DOHH2 (cell line): ENCODE measurements at regions not wholly inside any gene's neighbourhood (a gene's known extent, or its start where the extent isn't known, plus 50 kb on each side); places are given as distances from the start of the nearest gene placed in this dataset.

Experiments used
- H3F3A ChIP-seq: fragments of 200-600 bp; sonication (generic), shearing (Covaris generic); 2 replicates; pipeline ENCODE4 v1.6.0; 2016; ENCODE audit warnings: antibody characterized with exemption, mild to moderate bottlenecking; ENCODE audit not compliant: control insufficient read depth, insufficient read depth
- H3K27ac ChIP-seq: fragments of 200-600 bp; sonication (generic); 2 replicates; pipeline ENCODE4 v1.5.1; 2014; ENCODE audit warnings: low read depth, mild to moderate bottlenecking, low read length, moderate library complexity
- H3K27me3 ChIP-seq: fragments of 200-600 bp; sonication (generic); 2 replicates; pipeline ENCODE4 v1.6.1; 2014; ENCODE audit warnings: mild to moderate bottlenecking, low read length, mixed read lengths; ENCODE audit not compliant: control insufficient read depth
- H3K36me3 ChIP-seq: fragments of 200-600 bp; sonication (generic); 2 replicates; pipeline ENCODE4 v1.6.1; 2014; ENCODE audit warnings: mild to moderate bottlenecking, low read length, moderate library complexity, mixed read lengths; ENCODE audit not compliant: control insufficient read depth
- H3K4me1 ChIP-seq: fragments of 200-600 bp; sonication (generic); 2 replicates; pipeline ENCODE4 v1.6.1; 2014; ENCODE audit warnings: mild to moderate bottlenecking, low read length, mixed read lengths; ENCODE audit not compliant: control insufficient read depth
- H3K4me2 ChIP-seq: fragments of 200-600 bp; sonication (generic); 2 replicates; pipeline ENCODE4 v1.6.0; 2014; ENCODE audit warnings: mild to moderate bottlenecking, low read length, moderate library complexity
- H3K4me3 ChIP-seq: fragments of 200-600 bp; sonication (generic); 2 replicates; pipeline ENCODE4 v1.5.1; 2014; ENCODE audit warnings: mild to moderate bottlenecking, low read length, mixed read lengths
- H3K79me2 ChIP-seq: fragments of 200-600 bp; sonication (generic); 2 replicates; pipeline ENCODE4 v1.6.1; 2014; ENCODE audit warnings: mild to moderate bottlenecking, low read length, mixed read lengths; ENCODE audit not compliant: control insufficient read depth
- H3K9me2 ChIP-seq: fragments of 200-600 bp; sonication (generic); replicated peaks from 2 replicates; pipeline ENCODE4 v1.6.1; 2014; ENCODE audit warnings: mild to moderate bottlenecking, low read length, mixed read lengths; ENCODE audit not compliant: control insufficient read depth
- H3K9me3 ChIP-seq: fragments of 200-600 bp; sonication (generic); 2 replicates; pipeline ENCODE4 v1.6.1; 2014; ENCODE audit warnings: antibody characterized with exemption, low read length, mixed read lengths; ENCODE audit not compliant: control insufficient read depth, insufficient read depth
- H4K20me1 ChIP-seq: fragments of 200-600 bp; sonication (generic); 2 replicates; pipeline ENCODE4 v1.6.0; 2014; ENCODE audit warnings: low read depth, mild to moderate bottlenecking, antibody characterized with exemption, low read length, moderate library complexity; ENCODE audit not compliant: control insufficient read depth, insufficient read depth
- CTCF ChIP-seq: fragments of 200-600 bp; sonication (generic); IDR thresholded peaks from one replicate; pipeline ENCODE4 v1.5.1; 2014; ENCODE audit warnings: antibody characterized with exemption, mild to moderate bottlenecking, low read depth, low read length; ENCODE audit not compliant: poor library complexity, severe bottlenecking
- EZH2phosphoT487 ChIP-seq: fragments of 200-600 bp; sonication (generic); IDR thresholded peaks from 2 replicates; pipeline ENCODE4 v1.6.1; 2017; ENCODE audit warnings: borderline replicate concordance, mild to moderate bottlenecking, antibody characterized with exemption, low read length, moderate library complexity, mixed read lengths

GRCh38 chr5:4976902-4977301, 163.2 kb upstream of the ADAMTS16 start:
- no peaks in the 10 kb centered on the region for H3K79me2 ChIP-seq
- H3K4me2 ChIP-seq, result no peak overlapping the region
- no peaks in the 10 kb centered on the region for H3K9me3 ChIP-seq
- H3K27ac ChIP-seq, result no peak overlapping the region
- no peaks in the 10 kb centered on the region for H3F3A ChIP-seq
- H3K9me2 ChIP-seq, result no peaks in the 10 kb centered on the region
- no peaks in the 10 kb centered on the region for H3K27me3 ChIP-seq
- no peaks in the 10 kb centered on the region for H3K4me1 ChIP-seq
- no peak overlapping the region for H3K4me3 ChIP-seq
- no peaks in the 10 kb centered on the region for H4K20me1 ChIP-seq
- TF ChIP-seq CTCF (no peak), EZH2phosphoT487 (no peak)
- H3K36me3 ChIP-seq, result no peaks in the 10 kb centered on the region

DNA sequence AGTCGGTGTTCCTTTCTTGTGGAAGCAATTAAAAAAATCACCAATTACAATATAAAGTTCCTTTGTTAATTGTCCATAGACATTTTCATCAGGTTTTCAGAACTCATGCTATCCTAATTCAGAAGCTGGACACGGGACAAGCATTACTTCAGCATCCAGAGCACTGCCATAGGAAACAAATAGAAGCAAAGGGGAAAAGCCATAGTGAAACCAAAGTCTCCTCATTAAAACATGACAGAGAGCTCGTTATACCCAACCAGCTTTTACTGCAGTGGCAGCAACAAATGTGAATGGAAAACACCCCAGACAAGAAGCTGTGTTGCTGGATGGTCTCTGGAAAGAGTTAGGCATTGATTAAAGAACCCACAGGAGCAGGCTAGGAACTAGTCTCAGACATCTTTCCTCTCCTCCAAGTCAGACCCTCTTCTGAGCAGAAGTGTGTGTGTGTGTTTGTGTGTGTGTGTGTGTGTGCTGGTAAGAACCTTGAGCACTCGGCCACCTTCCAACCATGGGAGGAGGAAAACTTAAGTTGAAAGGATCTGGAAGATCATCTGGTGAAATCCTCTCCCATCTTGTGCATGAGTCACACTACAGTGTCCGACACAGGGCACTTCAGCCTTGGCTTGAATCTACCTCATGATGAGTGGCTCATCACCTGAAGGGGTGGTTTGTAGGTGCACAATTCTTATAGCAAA, 162.6 kb upstream of the ADAMTS16 start:
- no peaks in the 10 kb centered on the region for H3K27me3 ChIP-seq
- H3K79me2 ChIP-seq, result no peaks in the 10 kb centered on the region
- no peaks in the 10 kb centered on the region for H3K9me3 ChIP-seq
- no peaks in the 10 kb centered on the region for H3F3A ChIP-seq
- H3K36me3 ChIP-seq, result no peaks in the 10 kb centered on the region
- H3K9me2 ChIP-seq, result no peaks in the 10 kb centered on the region
- H3K4me1 ChIP-seq, result no peaks in the 10 kb centered on the region
- H3K27ac ChIP-seq, result no peak overlapping the region
- no peak overlapping the region for H3K4me2 ChIP-seq
- TF ChIP-seq CTCF (no peak), EZH2phosphoT487 (no peak)
- H3K4me3 ChIP-seq, result no peak overlapping the region
- H4K20me1 ChIP-seq, result no peaks in the 10 kb centered on the region

DNA sequence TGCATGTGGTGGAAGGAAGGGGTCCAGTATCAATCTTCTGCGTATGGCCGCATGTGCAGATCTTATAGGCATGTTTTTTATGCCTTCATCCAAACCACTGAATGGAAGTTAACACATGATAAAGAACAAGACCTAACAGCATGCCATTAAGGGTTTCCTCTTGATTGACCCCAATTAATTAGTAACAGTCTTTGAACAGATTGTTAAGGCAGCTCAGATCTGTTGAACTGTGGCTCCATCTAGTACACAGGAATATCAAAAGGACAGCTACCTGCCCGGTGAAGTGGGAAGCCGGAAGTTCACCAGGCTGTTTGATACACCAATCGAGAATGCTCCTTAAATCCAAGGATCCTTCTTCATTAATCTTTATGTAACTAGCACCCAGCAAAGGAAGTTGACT, 159.9 kb upstream of the ADAMTS16 start:
- H3K9me3 ChIP-seq, result no peaks in the 10 kb centered on the region
- H3K4me2 ChIP-seq, result no peak overlapping the region
- no peaks in the 10 kb centered on the region for H3K79me2 ChIP-seq
- H3K9me2 ChIP-seq, result no peaks in the 10 kb centered on the region
- H3K4me1 ChIP-seq, result no peaks in the 10 kb centered on the region
- TF ChIP-seq EZH2phosphoT487 (no peak), CTCF (no peak)
- no peaks in the 10 kb centered on the region for H3K36me3 ChIP-seq
- no peaks in the 10 kb centered on the region for H3K27me3 ChIP-seq
- H3K27ac ChIP-seq, result no peak overlapping the region
- no peaks in the 10 kb centered on the region for H4K20me1 ChIP-seq
- H3F3A ChIP-seq, result no peaks in the 10 kb centered on the region
- H3K4me3 ChIP-seq, result no peak overlapping the region
